BJ (cell line): ENCODE measurements at regions not wholly inside any gene's neighbourhood (a gene's known extent, or its start where the extent isn't known, plus 50 kb on each side); places are given as distances from the start of the nearest gene placed in this dataset. TPM values are rescaled to one million over a fixed set of nuclear protein-coding genes. Genes with fewer than 3 reads are reported as not detected.

Source experiments
- CTCF ChIA-PET: fragments of 350-600 bp; formaldehyde crosslinking; extraction: SDS; loops from one replicate; lab custom pipeline; 2021; ENCODE audit warnings: antibody characterized with exemption, inconsistent platforms; lab: Yijun Ruan, JAX
- POLR2A ChIA-PET: fragments of 300-600 bp; sonication (Branson Sonifier 250); formaldehyde crosslinking; extraction: SDS; loops from one replicate; lab custom pipeline; 2021; ENCODE audit warnings: antibody characterized with exemption; lab: Charles Lee
- DNase-seq: peaks from one replicate; pipeline ENCODE4 v3.0.0-alpha.2; 2011; ENCODE audit warnings: low read depth
- H3K27me3 ChIP-seq: 2 replicates; pipeline ENCODE4 v1.6.0; 2011; ENCODE audit warnings: low read length; ENCODE audit not compliant: control insufficient read depth, insufficient read depth
- H3K36me3 ChIP-seq: 2 replicates; pipeline ENCODE4 v1.5.1; 2011; ENCODE audit warnings: low read length; ENCODE audit not compliant: control insufficient read depth, insufficient read depth
- H3K4me3 ChIP-seq: 2 replicates; pipeline ENCODE4 v1.5.1; 2011; ENCODE audit warnings: low read depth, mild to moderate bottlenecking, control low read depth, low read length
- small RNA-seq: library from RNA; depleted of rRNA; stranded (forward); fragments of <200 nt; gene quantifications from one replicate; pipeline ENCODE3, GENCODE V24; 2012; ENCODE audit warnings: low replicate concordance, low read depth; ENCODE audit not compliant: insufficient read length
- TF ChIP-seq, protein P1 (sequence below): IDR thresholded peaks from 2 replicates; pipeline ENCODE4 v1.5.1; 2011; ENCODE audit warnings: low read depth, mild to moderate bottlenecking, control low read depth, inconsistent platforms, low read length, moderate library complexity; ENCODE audit not compliant: insufficient read depth

DNA sequence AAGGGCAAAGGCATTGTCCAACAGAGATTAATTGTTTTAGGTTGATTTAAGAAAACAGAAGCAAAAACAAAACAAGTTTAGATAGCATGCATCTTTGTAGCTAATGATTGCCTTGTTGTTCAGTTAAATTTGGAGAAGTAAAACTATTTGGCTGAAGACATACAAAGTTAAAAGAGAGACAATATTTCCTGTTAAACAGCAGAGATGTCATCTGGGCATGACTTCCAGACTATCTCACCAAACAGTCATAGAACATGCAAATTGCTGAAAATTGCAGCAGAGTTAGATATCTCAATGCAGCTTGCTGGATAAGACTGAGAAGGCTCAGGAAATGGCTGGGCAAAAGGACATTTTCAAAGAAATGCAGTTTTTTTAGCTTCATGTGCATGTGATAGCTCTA lies 57.5 kb upstream of the PDGFD start:
- H3K4me3 ChIP-seq, result no peak overlapping the region
- ChIA-PET POLR2A (no interaction called here), CTCF (no interaction called here)
- H3K27me3 ChIP-seq, result no peaks in the 10 kb centered on the region
- no peaks in the 10 kb centered on the region for H3K36me3 ChIP-seq
- TF ChIP-seq, protein P1, sequence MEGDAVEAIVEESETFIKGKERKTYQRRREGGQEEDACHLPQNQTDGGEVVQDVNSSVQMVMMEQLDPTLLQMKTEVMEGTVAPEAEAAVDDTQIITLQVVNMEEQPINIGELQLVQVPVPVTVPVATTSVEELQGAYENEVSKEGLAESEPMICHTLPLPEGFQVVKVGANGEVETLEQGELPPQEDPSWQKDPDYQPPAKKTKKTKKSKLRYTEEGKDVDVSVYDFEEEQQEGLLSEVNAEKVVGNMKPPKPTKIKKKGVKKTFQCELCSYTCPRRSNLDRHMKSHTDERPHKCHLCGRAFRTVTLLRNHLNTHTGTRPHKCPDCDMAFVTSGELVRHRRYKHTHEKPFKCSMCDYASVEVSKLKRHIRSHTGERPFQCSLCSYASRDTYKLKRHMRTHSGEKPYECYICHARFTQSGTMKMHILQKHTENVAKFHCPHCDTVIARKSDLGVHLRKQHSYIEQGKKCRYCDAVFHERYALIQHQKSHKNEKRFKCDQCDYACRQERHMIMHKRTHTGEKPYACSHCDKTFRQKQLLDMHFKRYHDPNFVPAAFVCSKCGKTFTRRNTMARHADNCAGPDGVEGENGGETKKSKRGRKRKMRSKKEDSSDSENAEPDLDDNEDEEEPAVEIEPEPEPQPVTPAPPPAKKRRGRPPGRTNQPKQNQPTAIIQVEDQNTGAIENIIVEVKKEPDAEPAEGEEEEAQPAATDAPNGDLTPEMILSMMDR, result no peak
- no peak for DNase-seq

DNA sequence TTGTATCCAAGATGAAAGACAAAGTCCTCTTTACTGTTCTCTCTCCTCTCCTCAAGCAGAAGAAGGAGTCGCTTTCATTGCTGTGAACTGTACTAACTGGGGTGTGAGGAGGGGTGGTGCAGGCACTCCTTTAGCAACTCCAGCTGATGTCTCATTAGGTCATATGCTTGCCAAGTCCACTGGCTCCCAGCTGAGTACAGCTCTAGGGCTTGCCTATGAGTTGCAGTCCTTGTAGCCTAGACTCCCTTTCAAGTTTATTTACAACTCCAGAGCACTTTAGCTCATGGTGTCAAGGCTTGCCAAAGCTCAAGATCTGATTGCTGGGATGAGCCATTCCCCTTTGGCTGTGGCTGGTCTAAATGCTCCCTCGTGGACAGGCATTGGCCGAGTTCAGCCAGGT lies 55.1 kb upstream of the PDGFD start:
- ChIA-PET POLR2A (no interaction called here), CTCF (interaction anchor here (0.8 kb wide), 1 partner anchor 23 kb away, joined by 3 read pairs; no protein-coding TSS in a partner anchor)
- TF ChIP-seq, protein P1, result no peak
- no peaks in the 10 kb centered on the region for H3K36me3 ChIP-seq
- H3K27me3 ChIP-seq, result no peaks in the 10 kb centered on the region
- no peak for DNase-seq
- no peak overlapping the region for H3K4me3 ChIP-seq

DNA sequence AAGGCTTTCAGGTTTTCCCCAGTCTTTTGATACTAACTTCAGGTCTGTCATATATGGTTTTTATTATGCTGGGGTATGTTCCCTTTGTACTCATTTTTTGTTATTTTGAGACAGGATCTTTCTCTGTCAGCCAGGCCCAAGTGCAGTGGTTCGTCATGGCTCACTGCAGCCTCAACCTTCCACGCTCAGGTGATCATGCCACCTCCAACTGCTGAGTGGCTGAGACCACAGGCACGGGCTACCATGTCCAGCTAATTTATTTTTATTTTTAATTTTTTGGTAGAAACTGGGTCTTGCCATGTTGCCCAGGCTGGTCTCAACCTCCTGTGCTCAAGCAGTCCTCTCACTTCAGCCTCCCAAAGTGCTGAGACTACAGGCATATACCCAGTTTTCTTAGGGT lies 50.6 kb upstream of the PDGFD start:
- no peak for DNase-seq
- ChIA-PET POLR2A (no interaction called here), CTCF (no interaction called here)
- TF ChIP-seq, protein P1, result no peak
- no peaks in the 10 kb centered on the region for H3K36me3 ChIP-seq
- no peaks in the 10 kb centered on the region for H3K27me3 ChIP-seq
- no peak overlapping the region for H3K4me3 ChIP-seq

Small RNAs in the stretch of these regions (small RNA-seq; reads per million reads assigned to genes)
- gene AP001485.1, result not detected
- gene MIR7641-1, result not detected
